Ishikawa (cell line): ENCODE measurements at regions not wholly inside any gene's neighbourhood (a gene's known extent, or its start where the extent isn't known, plus 50 kb on each side); places are given as distances from the start of the nearest gene placed in this dataset.

ENCODE experiments used
- EGR1 ChIP-seq: IDR thresholded peaks from 2 replicates; pipeline ENCODE4 v1.6.1; 2012
- NFIC ChIP-seq: IDR thresholded peaks from 2 replicates; pipeline ENCODE4 v1.6.1; 2012
- RAD21 ChIP-seq: IDR thresholded peaks from 2 replicates; pipeline ENCODE4 v1.6.1; 2012; ENCODE audit warnings: low read depth
- TAF1 ChIP-seq: IDR thresholded peaks from 2 replicates; pipeline ENCODE4 v1.6.1; 2012; ENCODE audit warnings: low read depth, mild to moderate bottlenecking
- YY1 ChIP-seq: IDR thresholded peaks from 2 replicates; pipeline ENCODE4 v1.6.1; 2012; ENCODE audit warnings: low read depth
- TF ChIP-seq, protein P1 (sequence below): IDR thresholded peaks from 2 replicates; pipeline ENCODE4 v1.6.1; 2012
- TF ChIP-seq, protein P2 (sequence below): IDR thresholded peaks from 2 replicates; pipeline ENCODE4 v1.6.1; 2012

DNA sequence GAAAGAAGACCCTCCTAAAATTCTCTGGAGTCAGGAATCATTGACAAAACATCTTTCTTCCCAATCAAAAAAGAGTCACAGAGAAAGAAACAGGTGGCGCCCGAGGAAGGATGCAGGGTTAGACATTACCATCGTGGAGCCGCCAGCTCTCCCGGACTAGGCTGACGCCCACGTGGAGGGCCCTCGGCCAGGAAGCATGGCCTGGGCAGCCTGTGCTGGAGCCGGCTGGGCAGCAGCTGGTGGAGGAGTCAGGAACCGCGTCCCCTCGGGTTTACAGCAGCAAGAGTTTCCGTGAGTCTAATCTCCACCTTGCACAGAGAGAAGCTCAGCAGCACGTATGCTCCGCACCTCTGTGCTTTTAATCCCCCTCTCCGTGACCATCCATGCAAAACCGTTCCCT is 533.7 kb upstream of the ATP11B start:
- TF ChIP-seq TAF1 = no peak
- TF ChIP-seq RAD21 = no peak
- TF ChIP-seq YY1 = no peak
- no peak for TF ChIP-seq NFIC
- TF ChIP-seq, protein P1, sequence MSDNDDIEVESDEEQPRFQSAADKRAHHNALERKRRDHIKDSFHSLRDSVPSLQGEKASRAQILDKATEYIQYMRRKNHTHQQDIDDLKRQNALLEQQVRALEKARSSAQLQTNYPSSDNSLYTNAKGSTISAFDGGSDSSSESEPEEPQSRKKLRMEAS = no peak
- TF ChIP-seq, protein P2, sequence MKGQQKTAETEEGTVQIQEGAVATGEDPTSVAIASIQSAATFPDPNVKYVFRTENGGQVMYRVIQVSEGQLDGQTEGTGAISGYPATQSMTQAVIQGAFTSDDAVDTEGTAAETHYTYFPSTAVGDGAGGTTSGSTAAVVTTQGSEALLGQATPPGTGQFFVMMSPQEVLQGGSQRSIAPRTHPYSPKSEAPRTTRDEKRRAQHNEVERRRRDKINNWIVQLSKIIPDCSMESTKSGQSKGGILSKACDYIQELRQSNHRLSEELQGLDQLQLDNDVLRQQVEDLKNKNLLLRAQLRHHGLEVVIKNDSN = no peak
- TF ChIP-seq EGR1 = no peak
